Nephron (organoid): ENCODE measurements at regions not wholly inside any gene's neighbourhood (a gene's known extent, or its start where the extent isn't known, plus 50 kb on each side); places are given as distances from the start of the nearest gene placed in this dataset.

Experiments
- H3K27ac Mint-ChIP-seq, 3 experiments: 2 replicates each; pipeline ENCODE4 v1.8.0; 2020; ENCODE audit warnings: mixed read lengths in 3 of 3, mild to moderate bottlenecking in 2 of 3, moderate library complexity in 1 of 3
- H3K27me3 Mint-ChIP-seq: 2 replicates; pipeline ENCODE4 v1.8.0; 2021; ENCODE audit warnings: low read depth, mild to moderate bottlenecking, moderate library complexity, mixed read lengths
- H3K36me3 Mint-ChIP-seq: 2 replicates; pipeline ENCODE4 v1.8.0; 2020; ENCODE audit warnings: low read depth, mixed read lengths
- H3K4me1 Mint-ChIP-seq: 2 replicates; pipeline ENCODE4 v1.8.0; 2020; ENCODE audit warnings: mixed read lengths
- H3K4me3 Mint-ChIP-seq, 3 experiments: 2 replicates each; pipeline ENCODE4 v1.8.0; 2020; ENCODE audit warnings: mild to moderate bottlenecking in 3 of 3, mixed read lengths in 3 of 3, moderate library complexity in 2 of 3
- H3K9me3 Mint-ChIP-seq: 2 replicates; pipeline ENCODE4 v1.8.0; 2020; ENCODE audit warnings: mixed read lengths
- CTCF ChIP-seq, 3 experiments: fragments of 200-600 bp; sonication (generic); IDR thresholded peaks; one replicate each; pipeline ENCODE4 v1.5.0; 2021; ENCODE audit warnings: antibody characterized with exemption in 3 of 3; ENCODE audit not compliant: unreplicated experiment in 3 of 3

- no peak overlapping the region for H3K4me3 Mint-ChIP-seq
- peaks cover 7% of the 10 kb centered on the region for H3K4me1 Mint-ChIP-seq
- no peak for TF ChIP-seq CTCF (IDR thresholded peaks at IDR 0.05; ENCODE audit: unreplicated experiment in 3 of 3)
- peaks cover 14% of the 10 kb centered on the region for H3K9me3 Mint-ChIP-seq
- H3K27ac Mint-ChIP-seq = no peak overlapping the region
- no peaks in the 10 kb centered on the region for H3K27me3 Mint-ChIP-seq
- H3K36me3 Mint-ChIP-seq = peaks cover 36% of the 10 kb centered on the region
These were observed 614.8 kb upstream of the DIPK2B start for GRCh38 chrX:45815441-45815840.

GRCh38 chrX:45811326-45811725 lies 610.6 kb upstream of the DIPK2B start:
- H3K27ac Mint-ChIP-seq = no peak overlapping the region
- no peak for TF ChIP-seq CTCF (IDR thresholded peaks at IDR 0.05; ENCODE audit: unreplicated experiment in 3 of 3)
- no peak overlapping the region for H3K4me3 Mint-ChIP-seq
- H3K9me3 Mint-ChIP-seq = peaks cover 8% of the 10 kb centered on the region
- H3K27me3 Mint-ChIP-seq = no peaks in the 10 kb centered on the region
- H3K36me3 Mint-ChIP-seq = peaks cover 28% of the 10 kb centered on the region
- peaks cover 46% of the 10 kb centered on the region for H3K4me1 Mint-ChIP-seq

- peaks cover 4% of the 10 kb centered on the region for H3K9me3 Mint-ChIP-seq
- H3K27me3 Mint-ChIP-seq = no peaks in the 10 kb centered on the region
- peak overlapping the region in 2 of 3 experiments; percentile 41 to 47 for H3K4me3 Mint-ChIP-seq
- peak overlapping the region; percentile 84 to 94 (median 91) for H3K27ac Mint-ChIP-seq
- H3K36me3 Mint-ChIP-seq = peaks cover 9% of the 10 kb centered on the region
- TF ChIP-seq CTCF (IDR thresholded peaks at IDR 0.05; ENCODE audit: unreplicated experiment in 3 of 3) = no peak
- peaks cover 51% of the 10 kb centered on the region for H3K4me1 Mint-ChIP-seq
These were observed 607.1 kb upstream of the DIPK2B start for GRCh38 chrX:45807572-45808425.

- peaks cover 51% of the 10 kb centered on the region for H3K4me1 Mint-ChIP-seq
- H3K36me3 Mint-ChIP-seq = peaks cover 5% of the 10 kb centered on the region
- no peaks in the 10 kb centered on the region for H3K27me3 Mint-ChIP-seq
- no peak for TF ChIP-seq CTCF (IDR thresholded peaks at IDR 0.05; ENCODE audit: unreplicated experiment in 3 of 3)
- H3K27ac Mint-ChIP-seq = peak overlapping the region; percentile 71 to 97 (median 94)
- H3K4me3 Mint-ChIP-seq = peak overlapping the region in 2 of 3 experiments; percentile 43 to 70
- H3K9me3 Mint-ChIP-seq = peaks cover 4% of the 10 kb centered on the region
These were observed 605.9 kb upstream of the DIPK2B start for GRCh38 chrX:45806410-45807121.

GRCh38 chrX:45804276-45804675 lies 603.6 kb upstream of the DIPK2B start:
- H3K27me3 Mint-ChIP-seq = no peaks in the 10 kb centered on the region
- H3K9me3 Mint-ChIP-seq = peaks cover 4% of the 10 kb centered on the region
- H3K36me3 Mint-ChIP-seq = peaks cover 5% of the 10 kb centered on the region
- H3K27ac Mint-ChIP-seq = no peak overlapping the region
- H3K4me3 Mint-ChIP-seq = no peak overlapping the region
- no peak for TF ChIP-seq CTCF (IDR thresholded peaks at IDR 0.05; ENCODE audit: unreplicated experiment in 3 of 3)
- H3K4me1 Mint-ChIP-seq = peaks cover 35% of the 10 kb centered on the region
